Ishikawa (cell line): ENCODE measurements at regions not wholly inside any gene's neighbourhood (a gene's known extent, or its start where the extent isn't known, plus 50 kb on each side); places are given as distances from the start of the nearest gene placed in this dataset.

Source experiments
- CEBPB ChIP-seq: IDR thresholded peaks from 2 replicates; pipeline ENCODE4 v1.6.1; 2012
- CREB1 ChIP-seq: IDR thresholded peaks from 2 replicates; pipeline ENCODE4 v1.6.1; 2012; ENCODE audit warnings: low read depth
- EGR1 ChIP-seq: IDR thresholded peaks from 2 replicates; pipeline ENCODE4 v1.6.1; 2012
- EP300 ChIP-seq: IDR thresholded peaks from 2 replicates; pipeline ENCODE4 v1.6.1; 2012; ENCODE audit warnings: borderline replicate concordance
- FOXM1 ChIP-seq: IDR thresholded peaks from 2 replicates; pipeline ENCODE4 v1.6.1; 2012; ENCODE audit warnings: low read depth, borderline replicate concordance
- MAX ChIP-seq: IDR thresholded peaks from 2 replicates; pipeline ENCODE4 v1.6.1; 2012
- NFIC ChIP-seq: IDR thresholded peaks from 2 replicates; pipeline ENCODE4 v1.6.1; 2012
- RAD21 ChIP-seq: IDR thresholded peaks from 2 replicates; pipeline ENCODE4 v1.6.1; 2012; ENCODE audit warnings: low read depth
- REST ChIP-seq: IDR thresholded peaks from 2 replicates; pipeline ENCODE4 v1.6.1; 2012; ENCODE audit warnings: low read depth, mild to moderate bottlenecking
- TAF1 ChIP-seq: IDR thresholded peaks from 2 replicates; pipeline ENCODE4 v1.6.1; 2012; ENCODE audit warnings: low read depth, mild to moderate bottlenecking
- TCF12 ChIP-seq: IDR thresholded peaks from 2 replicates; pipeline ENCODE4 v1.6.1; 2012; ENCODE audit warnings: low read depth
- TEAD4 ChIP-seq: IDR thresholded peaks from 2 replicates; pipeline ENCODE4 v1.6.1; 2012
- USF1 ChIP-seq: IDR thresholded peaks from 2 replicates; pipeline ENCODE4 v1.6.1; 2012
- YY1 ChIP-seq: IDR thresholded peaks from 2 replicates; pipeline ENCODE4 v1.6.1; 2012; ENCODE audit warnings: low read depth
- ZBTB7A ChIP-seq: IDR thresholded peaks from 2 replicates; pipeline ENCODE4 v1.6.1; 2012; ENCODE audit warnings: low read depth

- TF ChIP-seq ZBTB7A: no peak
- no peak for TF ChIP-seq TEAD4
- TF ChIP-seq USF1: no peak
- no peak for TF ChIP-seq CREB1
- TF ChIP-seq CEBPB: no peak
- TF ChIP-seq FOXM1: no peak
- TF ChIP-seq EGR1: no peak
- TF ChIP-seq MAX: no peak
- TF ChIP-seq YY1: no peak
- no peak for TF ChIP-seq TAF1
- TF ChIP-seq NFIC: no peak
- no peak for TF ChIP-seq EP300
- no peak for TF ChIP-seq TCF12
- no peak for TF ChIP-seq RAD21
- TF ChIP-seq REST: no peak
These were observed 388.2 kb upstream of the CITED2 start for GRCh38 chr6:139762587-139763031.

- TF ChIP-seq REST (no peak), CREB1 (no peak), EGR1 (no peak), MAX (no peak), ZBTB7A (no peak), RAD21 (no peak), YY1 (no peak), CEBPB (no peak), FOXM1 (no peak), NFIC (no peak), TAF1 (no peak), EP300 (no peak), TEAD4 (no peak), USF1 (no peak), TCF12 (no peak)
These were observed 385.7 kb upstream of the CITED2 start for GRCh38 chr6:139760128-139760527.

- TF ChIP-seq EP300: no peak
- TF ChIP-seq TCF12: no peak
- no peak for TF ChIP-seq EGR1
- no peak for TF ChIP-seq NFIC
- TF ChIP-seq MAX: no peak
These were observed 384.6 kb upstream of the CITED2 start for GRCh38 chr6:139759086-139759485.

- TF ChIP-seq TCF12: no peak
- TF ChIP-seq TEAD4: no peak
- no peak for TF ChIP-seq MAX
- TF ChIP-seq EGR1: no peak
- TF ChIP-seq TAF1: no peak
- no peak for TF ChIP-seq ZBTB7A
- no peak for TF ChIP-seq EP300
- TF ChIP-seq YY1: no peak
- TF ChIP-seq REST: no peak
- TF ChIP-seq NFIC: no peak
- TF ChIP-seq CREB1: no peak
- no peak for TF ChIP-seq FOXM1
- no peak for TF ChIP-seq CEBPB
- TF ChIP-seq USF1: no peak
- TF ChIP-seq RAD21: no peak
These were observed 383.8 kb upstream of the CITED2 start for GRCh38 chr6:139758209-139758611.
